Endothelial cell of umbilical vein (primary cell): ENCODE measurements at regions not wholly inside any gene's neighbourhood (a gene's known extent, or its start where the extent isn't known, plus 50 kb on each side); places are given as distances from the start of the nearest gene placed in this dataset.

ENCODE experiments used
- BruUV-seq: library from RNA; stranded (reverse); fragments of 400-500 nt; replicated peaks from 2 replicates; lab custom pipeline; 2021; lab: Mats Ljungman, UMichigan
- CTCF ChIA-PET: fragments of 300-600, 350-600 bp; sonication (Branson Sonifier 250); formaldehyde crosslinking; loops from one replicate; lab custom pipeline; 2021; ENCODE audit warnings: antibody characterized with exemption, inconsistent platforms; lab: Charles Lee
- POLR2A ChIA-PET: fragments of 300-600, 350-600 bp; sonication (Branson Sonifier 250); formaldehyde crosslinking; loops from one replicate; lab custom pipeline; 2021; ENCODE audit warnings: antibody characterized with exemption, inconsistent platforms; lab: Charles Lee
- DNase-seq: peaks from one replicate; pipeline ENCODE4 v3.0.0-alpha.2; 2011; ENCODE audit warnings: low read depth, low spot score
- FAIRE-seq: peaks from 2 replicates; lab custom pipeline; 2011; peaks lifted over from hg19 to GRCh38; lab: Jason Lieb, UNC
- H2AFZ ChIP-seq: 2 replicates; pipeline ENCODE4 v1.6.0; 2012; ENCODE audit warnings: low read depth, low read length, control low read depth, inconsistent platforms
- H3K27ac ChIP-seq: 2 replicates; pipeline ENCODE4 v1.5.1; 2011; ENCODE audit warnings: low read depth, mild to moderate bottlenecking, control low read depth, low read length, moderate library complexity; ENCODE audit not compliant: insufficient read depth
- H3K27me3 ChIP-seq, 2 experiments: 2 replicates each; pipeline versions ENCODE4 v1.6.0 to v1.6.1; 2011; ENCODE audit warnings: low read length in 2 of 2, mixed read lengths in 1 of 2; ENCODE audit not compliant: control insufficient read depth in 2 of 2, insufficient read depth in 2 of 2
- H3K36me3 ChIP-seq, 2 experiments: 2 replicates in 1 of 2; 3 replicates in 1 of 2; pipeline ENCODE4 v1.5.1; 2011; ENCODE audit warnings: low read length in 2 of 2, mild to moderate bottlenecking in 1 of 2, moderate library complexity in 1 of 2; ENCODE audit not compliant: control insufficient read depth in 2 of 2, insufficient read depth in 2 of 2; ENCODE audit errors: extremely low read depth in 1 of 2
- H3K4me1 ChIP-seq: 3 replicates; pipeline ENCODE4 v1.5.1; 2011; ENCODE audit warnings: mild to moderate bottlenecking, low read length; ENCODE audit not compliant: control insufficient read depth, insufficient read depth; ENCODE audit errors: extremely low read depth
- H3K4me2 ChIP-seq: 2 replicates; pipeline ENCODE4 v1.6.1; 2011; ENCODE audit warnings: low read length, control low read depth, mixed read lengths; ENCODE audit not compliant: insufficient read depth
- H3K4me3 ChIP-seq, 3 experiments: fragments of 200-600 bp in 1 of 3; sonication (generic), shearing (Covaris generic) in 1 of 3; replicated peaks in 1 of 3; 2 replicates each; pipeline ENCODE4 v1.5.1; 2011 to 2016; ENCODE audit warnings: control low read depth in 3 of 3, low read length in 3 of 3, mild to moderate bottlenecking in 2 of 3, inconsistent platforms in 1 of 3, low read depth in 1 of 3, moderate library complexity in 1 of 3; ENCODE audit not compliant: insufficient read depth in 1 of 3
- H3K79me2 ChIP-seq: 2 replicates; pipeline ENCODE4 v1.6.0; 2012; ENCODE audit warnings: low read length, inconsistent platforms; ENCODE audit not compliant: control insufficient read depth, insufficient read depth
- H3K9ac ChIP-seq: replicated peaks from 2 replicates; pipeline ENCODE3; 2011; ENCODE audit warnings: low read length, control low read depth; ENCODE audit not compliant: insufficient read depth; ENCODE audit errors: extremely low read depth
- H3K9me1 ChIP-seq: replicated peaks from 3 replicates; pipeline ENCODE4 v1.6.0; 2011; ENCODE audit warnings: mild to moderate bottlenecking, low read length; ENCODE audit not compliant: control insufficient read depth, insufficient read depth; ENCODE audit errors: extremely low read depth
- H3K9me3 ChIP-seq: replicated peaks from 2 replicates; pipeline ENCODE4 v1.5.1; 2012; ENCODE audit warnings: low read length, inconsistent platforms; ENCODE audit not compliant: control insufficient read depth, insufficient read depth
- H4K20me1 ChIP-seq: replicated peaks from 2 replicates; pipeline ENCODE3; 2011; ENCODE audit warnings: mild to moderate bottlenecking, low read length; ENCODE audit not compliant: control insufficient read depth, insufficient read depth; ENCODE audit errors: extremely low read depth
- EZH2 ChIP-seq: IDR thresholded peaks from 2 replicates; pipeline ENCODE4 v1.6.1; 2012; ENCODE audit warnings: borderline replicate concordance, low read depth, mild to moderate bottlenecking, moderate library complexity, low read length, inconsistent platforms; ENCODE audit not compliant: severe bottlenecking
- FOS ChIP-seq: IDR thresholded peaks from 2 replicates; pipeline ENCODE4 v1.6.1; 2011; ENCODE audit warnings: mild to moderate bottlenecking, low read length, moderate library complexity, borderline replicate concordance; ENCODE audit not compliant: insufficient read depth
- JUN ChIP-seq: IDR thresholded peaks from 2 replicates; pipeline ENCODE4 v1.6.1; 2011; ENCODE audit warnings: borderline replicate concordance, low read depth; ENCODE audit not compliant: insufficient read length, insufficient read depth
- POLR2A ChIP-seq: IDR thresholded peaks from 2 replicates; pipeline ENCODE4 v1.6.1; 2012; ENCODE audit warnings: low read depth, mild to moderate bottlenecking, control low read depth, low read length
- POLR2AphosphoS5 ChIP-seq: IDR thresholded peaks from 2 replicates; pipeline ENCODE4 v1.6.1; 2012; ENCODE audit warnings: low read depth, mild to moderate bottlenecking, control low read depth, low read length, moderate library complexity; ENCODE audit not compliant: insufficient read depth
- dilution Hi-C: fragments of 300-500 bp; cut with MboI; formaldehyde crosslinking; loops from one replicate; pipeline ENCODE4 v1.15.0; 2019; ENCODE audit warnings: low sequenced_read_pairs; ENCODE audit not compliant: extremely low pct_ligation_motif_present
- intact Hi-C: fragments of 100-400 bp; cut with micrococcal nuclease; formaldehyde crosslinking; loops from one replicate; pipeline ENCODE4 v1.10.0; 2022
- TF ChIP-seq, protein P1 (sequence below), 2 donors: IDR thresholded peaks; 1 replicate in 1 of 2; 2 replicates in 1 of 2; pipeline ENCODE4 v1.5.1; 2011; ENCODE audit warnings: low read length in 2 of 2, mild to moderate bottlenecking in 2 of 2, moderate library complexity in 2 of 2, control low read depth in 1 of 2, inconsistent platforms in 1 of 2, low read depth in 1 of 2; ENCODE audit not compliant: insufficient read depth in 1 of 2; ENCODE audit errors: extremely low read depth in 1 of 2
- TF ChIP-seq, protein P2 (sequence below): IDR thresholded peaks from 2 replicates; pipeline ENCODE4 v1.6.1; 2011; ENCODE audit not compliant: insufficient read depth, insufficient read length

DNA sequence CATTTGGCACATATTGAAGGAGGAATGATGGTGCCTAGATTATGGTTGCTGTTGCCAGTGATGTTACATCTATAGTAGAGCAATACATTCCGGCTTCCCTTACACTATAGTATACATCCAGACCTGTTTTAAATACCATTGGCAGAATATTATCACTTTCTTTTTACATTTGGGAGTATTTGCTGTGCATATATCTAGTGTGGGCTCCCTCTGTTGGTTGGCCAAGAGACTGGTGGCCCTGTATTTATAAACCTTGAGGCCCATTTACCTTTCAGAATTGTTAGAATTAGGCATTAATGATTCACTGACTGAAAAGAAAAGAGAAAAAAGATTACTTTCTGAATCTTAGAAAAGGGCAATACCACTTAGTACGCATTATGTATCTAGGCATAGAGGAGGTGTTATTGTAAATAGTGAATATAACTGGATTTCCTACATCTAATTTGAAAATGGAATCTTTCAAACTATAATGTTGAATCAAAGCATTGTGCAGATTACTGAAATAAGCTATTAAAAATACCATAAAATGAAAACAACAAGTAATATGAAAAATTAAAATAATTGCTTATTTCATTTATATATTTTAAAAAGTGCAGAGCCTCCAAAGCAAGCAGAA is 628.8 kb upstream of the MAN1A1 start:
- no TSS peak for BruUV-seq
- Histone ChIP-seq H3K4me3 (no peak overlapping the region), H3K9me3 (no peaks in the 10 kb centered on the region), H4K20me1 (no peaks in the 10 kb centered on the region), H3K36me3 (no peaks in the 10 kb centered on the region), H3K79me2 (no peaks in the 10 kb centered on the region), H2AFZ (no peak overlapping the region), H3K9ac (no peak overlapping the region), H3K27ac (no peak overlapping the region), H3K9me1 (no peaks in the 10 kb centered on the region), H3K4me2 (no peak overlapping the region), H3K27me3 (no peaks in the 10 kb centered on the region), H3K4me1 (no peaks in the 10 kb centered on the region)
- TF ChIP-seq, protein P1, sequence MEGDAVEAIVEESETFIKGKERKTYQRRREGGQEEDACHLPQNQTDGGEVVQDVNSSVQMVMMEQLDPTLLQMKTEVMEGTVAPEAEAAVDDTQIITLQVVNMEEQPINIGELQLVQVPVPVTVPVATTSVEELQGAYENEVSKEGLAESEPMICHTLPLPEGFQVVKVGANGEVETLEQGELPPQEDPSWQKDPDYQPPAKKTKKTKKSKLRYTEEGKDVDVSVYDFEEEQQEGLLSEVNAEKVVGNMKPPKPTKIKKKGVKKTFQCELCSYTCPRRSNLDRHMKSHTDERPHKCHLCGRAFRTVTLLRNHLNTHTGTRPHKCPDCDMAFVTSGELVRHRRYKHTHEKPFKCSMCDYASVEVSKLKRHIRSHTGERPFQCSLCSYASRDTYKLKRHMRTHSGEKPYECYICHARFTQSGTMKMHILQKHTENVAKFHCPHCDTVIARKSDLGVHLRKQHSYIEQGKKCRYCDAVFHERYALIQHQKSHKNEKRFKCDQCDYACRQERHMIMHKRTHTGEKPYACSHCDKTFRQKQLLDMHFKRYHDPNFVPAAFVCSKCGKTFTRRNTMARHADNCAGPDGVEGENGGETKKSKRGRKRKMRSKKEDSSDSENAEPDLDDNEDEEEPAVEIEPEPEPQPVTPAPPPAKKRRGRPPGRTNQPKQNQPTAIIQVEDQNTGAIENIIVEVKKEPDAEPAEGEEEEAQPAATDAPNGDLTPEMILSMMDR (IDR thresholded peaks at IDR 0.05; ENCODE audit: extremely low read depth in 1 of 2, insufficient read depth in 1 of 2, low read depth in 1 of 2, low read length in 2 of 2), result peak in 1 of 2 donors; percentile 13
- no peak for TF ChIP-seq JUN
- FAIRE-seq (no peak), DNase-seq (no peak)
- ChIA-PET CTCF (interaction anchor here (1.1 kb wide), 1 partner anchor 829 kb away, joined by 4 read pairs; no protein-coding TSS in a partner anchor), POLR2A (no interaction called here)
- intact Hi-C loops, result loop anchor here (2.0 to 5.0 kb wide), 2 partner anchors 236 to 626 kb away; no protein-coding TSS in a partner anchor
- dilution Hi-C loops, result no loop called here

DNA sequence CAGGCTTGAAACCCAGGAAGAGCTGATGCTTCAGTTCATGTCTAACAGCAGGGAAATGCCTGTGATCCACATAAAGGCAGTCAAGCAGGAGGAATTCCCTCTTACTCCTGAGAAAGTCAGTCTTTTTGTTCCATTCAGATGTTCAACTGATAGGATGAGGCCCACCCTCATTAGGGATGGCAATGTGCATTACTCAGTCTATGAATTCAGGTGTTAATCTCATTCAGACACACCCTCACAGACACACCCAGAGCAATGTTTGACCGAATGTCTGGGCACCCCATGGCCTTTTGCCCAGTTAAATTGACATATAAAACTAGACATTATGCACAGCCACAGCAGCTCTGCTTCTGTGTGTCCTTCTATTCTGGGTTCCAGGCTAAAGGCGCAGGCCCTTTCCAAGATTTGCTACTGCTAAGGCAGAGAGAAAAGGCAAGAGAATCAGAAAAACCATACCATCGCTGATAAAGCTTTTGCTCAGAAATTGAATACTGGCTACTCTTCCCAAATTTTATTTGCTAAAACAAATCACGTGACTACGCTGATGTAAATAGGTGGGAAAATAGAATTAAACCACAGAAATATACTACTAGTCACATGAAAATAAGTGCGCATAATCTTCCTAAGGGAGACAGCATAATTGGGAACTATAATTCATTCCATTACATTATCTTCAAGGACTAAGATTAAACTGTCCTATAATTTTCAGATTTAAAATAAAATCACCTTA is 625.0 kb upstream of the MAN1A1 start:
- TF ChIP-seq, protein P2, sequence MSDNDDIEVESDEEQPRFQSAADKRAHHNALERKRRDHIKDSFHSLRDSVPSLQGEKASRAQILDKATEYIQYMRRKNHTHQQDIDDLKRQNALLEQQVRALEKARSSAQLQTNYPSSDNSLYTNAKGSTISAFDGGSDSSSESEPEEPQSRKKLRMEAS, result no peak
- TF ChIP-seq JUN (no peak), EZH2 (no peak), FOS (no peak), POLR2A (no peak), POLR2AphosphoS5 (no peak)
- TF ChIP-seq, protein P1 (IDR thresholded peaks at IDR 0.05; ENCODE audit: extremely low read depth in 1 of 2, insufficient read depth in 1 of 2, low read depth in 1 of 2, low read length in 2 of 2), result no peak
- H3K9me1 ChIP-seq, result no peaks in the 10 kb centered on the region
- no peak overlapping the region for H3K4me2 ChIP-seq
- H3K27ac ChIP-seq, result no peak overlapping the region
- ChIA-PET CTCF (interaction anchor here (0.6 kb wide), 1 partner anchor 845 kb away, joined by 3 read pairs; no protein-coding TSS in a partner anchor), POLR2A (no interaction called here)
- H3K36me3 ChIP-seq, result no peaks in the 10 kb centered on the region
- H3K4me1 ChIP-seq, result no peaks in the 10 kb centered on the region
- DNase-seq (no peak), FAIRE-seq (no peak)
- H3K9ac ChIP-seq, result no peak overlapping the region
- H3K9me3 ChIP-seq, result no peaks in the 10 kb centered on the region
- BruUV-seq, result no TSS peak
- no peak overlapping the region for H2AFZ ChIP-seq
- H3K27me3 ChIP-seq, result no peaks in the 10 kb centered on the region
- no peaks in the 10 kb centered on the region for H4K20me1 ChIP-seq
- dilution Hi-C loops (no loop called here), intact Hi-C loops (loop anchor here (5.0 kb wide), 1 partner anchor 622 kb away; no protein-coding TSS in a partner anchor)
- no peaks in the 10 kb centered on the region for H3K79me2 ChIP-seq
- no peak overlapping the region for H3K4me3 ChIP-seq
